Activated T-helper 1 cell treated with anti-CD3 and anti-CD28 coated beads, Interleukin-12 subunit alpha, Interleukin-12 subunit beta, Interleukin-2, Interleukin-4 antibody, amounts not matched to agents 30 ng/mL and 10 ng/mL and 1 ng/mL, durations not matched to agents 14 hours and 24 hours and 36 hours (primary cell): ENCODE measurements at regions not wholly inside any gene's neighbourhood (a gene's known extent, or its start where the extent isn't known, plus 50 kb on each side); places are given as distances from the start of the nearest gene placed in this dataset.

Source experiments
- DNase-seq: peaks from one replicate; pipeline ENCODE4 v3.0.0; 2021; ENCODE audit warnings: low spot score
- H3K27ac Mint-ChIP-seq: one replicate; pipeline ENCODE4 v1.8.0; 2021; ENCODE audit warnings: mild to moderate bottlenecking, mixed read lengths
- H3K27me3 Mint-ChIP-seq: one replicate; pipeline ENCODE4 v1.8.0; 2022; ENCODE audit warnings: mild to moderate bottlenecking, moderate library complexity, mixed read lengths; ENCODE audit not compliant: insufficient read depth
- H3K36me3 Mint-ChIP-seq: one replicate; pipeline ENCODE4 v1.8.0; 2021; ENCODE audit warnings: low read depth, mixed read lengths
- H3K4me1 Mint-ChIP-seq: one replicate; pipeline ENCODE4 v1.8.0; 2021; ENCODE audit warnings: low read depth, mixed read lengths
- H3K4me3 Mint-ChIP-seq: one replicate; pipeline ENCODE4 v1.8.0; 2021; ENCODE audit warnings: mild to moderate bottlenecking, moderate library complexity, mixed read lengths
- H3K9me3 Mint-ChIP-seq: one replicate; pipeline ENCODE4 v1.8.0; 2021; ENCODE audit warnings: mixed read lengths
- intact Hi-C: fragments of 100-400 bp; cut with micrococcal nuclease; formaldehyde crosslinking; loops from one replicate; pipeline ENCODE4 v1.15.1; 2024

DNA sequence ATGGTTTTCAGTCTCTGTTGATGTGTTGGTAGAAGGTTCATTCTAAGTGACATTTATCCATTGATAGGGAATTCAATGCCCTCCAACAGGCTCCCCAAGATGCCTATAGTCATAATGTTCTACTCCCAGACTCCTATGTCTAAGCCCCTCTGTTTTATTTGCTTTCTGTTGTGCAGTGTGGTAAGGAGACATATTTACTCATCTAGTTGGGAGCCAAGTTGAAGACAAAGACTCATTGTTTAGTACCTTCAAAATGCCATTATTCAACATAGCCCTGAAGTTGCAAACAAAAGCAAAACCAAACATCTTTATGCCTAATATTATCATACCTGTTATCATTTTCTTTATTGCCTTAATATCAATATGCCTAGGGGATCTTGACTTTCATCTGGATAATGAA is 302.1 kb downstream of the RMST start:
- intact Hi-C loops: no loop called here
- H3K9me3 Mint-ChIP-seq: peaks cover 4% of the 10 kb centered on the region
- H3K27ac Mint-ChIP-seq: no peak overlapping the region
- H3K36me3 Mint-ChIP-seq: no peaks in the 10 kb centered on the region
- H3K27me3 Mint-ChIP-seq: no peaks in the 10 kb centered on the region
- H3K4me3 Mint-ChIP-seq: no peak overlapping the region
- no peak for DNase-seq
- H3K4me1 Mint-ChIP-seq: no peaks in the 10 kb centered on the region

DNA sequence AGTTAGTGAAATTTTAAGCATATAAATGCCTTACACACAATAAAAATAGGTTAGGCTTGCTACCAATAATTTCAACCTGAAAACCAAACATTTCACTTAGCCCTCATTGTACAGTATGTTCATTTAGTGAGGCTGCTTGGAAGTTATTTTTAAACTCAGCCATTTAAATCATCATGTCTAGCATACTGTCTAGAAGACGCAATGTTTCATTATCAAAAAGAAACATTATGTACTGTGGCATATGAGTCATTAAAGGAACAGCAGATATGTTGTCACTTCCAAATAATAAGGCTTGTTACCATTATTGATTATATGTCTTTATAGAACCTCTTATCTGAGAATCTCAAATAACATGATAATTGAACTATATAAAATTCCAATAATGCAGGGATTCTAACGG is 304.7 kb downstream of the RMST start:
- H3K27ac Mint-ChIP-seq: no peak overlapping the region
- no peak for DNase-seq
- no peak overlapping the region for H3K4me3 Mint-ChIP-seq
- H3K27me3 Mint-ChIP-seq: no peaks in the 10 kb centered on the region
- H3K9me3 Mint-ChIP-seq: peaks cover 2% of the 10 kb centered on the region
- H3K36me3 Mint-ChIP-seq: no peaks in the 10 kb centered on the region
- intact Hi-C loops: no loop called here
- no peaks in the 10 kb centered on the region for H3K4me1 Mint-ChIP-seq

DNA sequence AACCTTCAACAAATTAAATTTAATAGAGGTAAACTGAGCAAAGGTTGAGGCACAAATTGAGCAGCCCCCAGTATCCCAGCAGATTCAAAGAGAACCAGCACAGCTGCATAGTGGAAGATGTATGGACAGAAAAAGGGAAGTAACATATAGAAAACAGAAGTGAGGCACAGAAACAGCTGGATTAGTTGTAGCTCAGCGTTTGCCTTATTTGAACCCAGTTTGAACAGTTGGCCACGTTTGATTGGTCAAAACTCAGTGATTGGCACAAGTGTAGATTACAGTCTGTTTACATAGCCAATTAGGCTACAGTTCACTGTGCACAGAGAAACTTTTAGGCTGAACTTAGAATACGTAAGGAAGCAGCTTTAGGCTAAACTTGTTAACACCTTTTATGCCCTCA is 315.5 kb downstream of the RMST start:
- intact Hi-C loops: no loop called here
- no peak for DNase-seq
- H3K9me3 Mint-ChIP-seq: peaks cover 5% of the 10 kb centered on the region
- no peaks in the 10 kb centered on the region for H3K4me1 Mint-ChIP-seq
- no peaks in the 10 kb centered on the region for H3K27me3 Mint-ChIP-seq
- H3K36me3 Mint-ChIP-seq: no peaks in the 10 kb centered on the region
- H3K27ac Mint-ChIP-seq: no peak overlapping the region
- no peak overlapping the region for H3K4me3 Mint-ChIP-seq

DNA sequence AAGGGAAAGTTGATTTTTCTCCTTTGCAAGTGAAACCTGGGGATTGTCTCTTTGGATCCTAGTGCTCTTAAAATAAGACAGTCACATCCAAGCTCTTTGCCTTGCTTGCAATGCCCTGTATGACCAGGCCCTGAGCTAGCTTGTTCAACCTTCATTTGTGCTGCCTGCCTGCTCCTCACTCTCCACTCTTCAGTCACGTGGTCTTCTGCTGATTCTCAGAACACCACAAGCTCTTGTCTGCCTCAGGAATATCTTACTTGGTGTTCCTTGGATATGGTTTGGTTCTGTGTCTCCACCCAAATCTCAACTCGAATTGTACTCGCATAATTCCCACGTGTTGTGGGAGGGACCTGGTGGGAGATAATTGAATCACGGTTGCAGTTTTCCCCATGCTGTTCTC is 318.7 kb downstream of the RMST start:
- intact Hi-C loops: no loop called here
- Mint-ChIP-seq H3K4me1 (no peaks in the 10 kb centered on the region), H3K36me3 (no peaks in the 10 kb centered on the region), H3K4me3 (no peak overlapping the region), H3K27ac (no peak overlapping the region), H3K27me3 (no peaks in the 10 kb centered on the region), H3K9me3 (peaks cover 5% of the 10 kb centered on the region)
- DNase-seq: no peak

DNA sequence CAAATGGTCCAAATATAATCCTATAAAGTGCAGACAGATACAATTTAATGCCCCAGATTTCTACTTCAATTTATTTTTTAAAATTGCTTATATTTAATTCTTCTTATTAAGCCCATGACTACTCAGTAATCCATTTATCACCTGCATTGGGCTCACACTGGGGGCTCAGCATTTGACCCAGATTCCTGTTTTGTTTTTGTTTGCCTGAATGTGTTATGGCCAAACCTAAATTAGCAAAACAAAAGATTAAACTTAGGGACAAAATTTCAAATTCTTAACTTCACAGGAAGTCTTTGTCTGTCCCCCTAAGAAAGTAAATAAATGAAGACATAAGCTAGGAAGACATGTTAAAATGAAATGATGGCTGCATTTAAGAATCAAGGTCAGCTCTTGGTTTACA is 322.3 kb downstream of the RMST start:
- Mint-ChIP-seq H3K27ac (no peak overlapping the region), H3K27me3 (no peaks in the 10 kb centered on the region), H3K4me1 (no peaks in the 10 kb centered on the region), H3K4me3 (no peak overlapping the region), H3K36me3 (no peaks in the 10 kb centered on the region), H3K9me3 (peaks cover 5% of the 10 kb centered on the region)
- DNase-seq: no peak
- intact Hi-C loops: no loop called here

DNA sequence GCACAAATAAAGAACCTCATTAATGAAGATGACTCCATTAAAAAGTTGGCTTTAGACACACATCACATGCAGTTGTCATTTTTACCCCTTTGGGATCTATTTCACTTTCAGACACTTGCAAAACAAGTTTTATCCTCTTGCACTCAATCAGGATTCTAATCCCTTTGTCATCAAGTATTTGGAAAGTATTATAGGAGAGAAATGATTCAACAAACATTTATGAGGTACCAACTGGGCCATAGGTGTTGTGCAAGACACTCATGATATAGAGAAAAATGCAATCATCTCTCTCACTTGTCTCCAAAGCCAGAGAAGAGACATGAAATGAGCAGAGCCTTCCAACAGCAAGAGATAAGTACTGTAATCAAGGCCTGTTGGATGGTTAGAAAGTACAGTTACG is 327.7 kb downstream of the RMST start:
- DNase-seq: no peak
- Mint-ChIP-seq H3K4me3 (no peak overlapping the region), H3K27ac (no peak overlapping the region), H3K27me3 (no peaks in the 10 kb centered on the region), H3K9me3 (no peaks in the 10 kb centered on the region), H3K4me1 (no peaks in the 10 kb centered on the region), H3K36me3 (no peaks in the 10 kb centered on the region)
- intact Hi-C loops: no loop called here

DNA sequence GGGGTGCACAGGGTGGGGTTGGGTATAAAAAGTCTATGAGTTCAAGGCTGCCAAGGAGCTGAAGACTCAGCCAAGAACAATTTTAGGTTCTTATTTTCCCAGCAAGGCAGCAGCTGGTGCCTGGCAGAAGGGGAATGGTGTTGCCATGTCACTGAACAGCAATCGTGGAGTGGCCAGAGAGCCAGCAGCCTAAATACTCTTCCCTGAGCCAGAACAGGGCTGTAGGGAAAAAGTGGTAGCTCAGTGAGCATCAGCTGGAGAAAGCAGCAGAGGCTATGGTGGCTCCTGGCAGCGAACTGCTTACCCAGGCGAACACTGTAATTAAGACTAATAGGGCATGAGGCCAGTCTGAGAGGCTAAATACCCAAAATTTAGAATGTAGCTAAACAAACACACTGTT is 334.9 kb downstream of the RMST start:
- H3K9me3 Mint-ChIP-seq: no peaks in the 10 kb centered on the region
- intact Hi-C loops: no loop called here
- H3K4me1 Mint-ChIP-seq: no peaks in the 10 kb centered on the region
- DNase-seq: no peak
- H3K27me3 Mint-ChIP-seq: no peaks in the 10 kb centered on the region
- H3K36me3 Mint-ChIP-seq: no peaks in the 10 kb centered on the region
- no peak overlapping the region for H3K4me3 Mint-ChIP-seq
- H3K27ac Mint-ChIP-seq: no peak overlapping the region

DNA sequence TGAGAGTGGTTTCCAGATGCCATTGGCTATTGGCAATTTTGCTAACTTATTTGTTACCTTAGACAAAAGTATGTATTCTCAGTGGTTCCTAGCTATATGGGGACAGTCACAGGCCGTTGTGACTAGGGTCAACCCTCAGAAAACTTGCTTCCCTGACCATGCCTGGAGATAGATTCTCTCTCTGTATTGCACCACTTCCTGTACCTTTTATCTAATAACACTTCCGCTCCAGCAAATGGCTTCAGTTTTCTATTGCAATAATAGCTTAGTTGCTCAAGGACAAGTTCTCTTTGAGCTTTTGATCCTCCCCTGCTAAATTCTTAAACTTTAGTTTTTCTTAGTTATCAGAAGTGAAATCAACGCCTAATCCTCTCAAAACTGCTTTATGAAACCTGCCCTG is 338.0 kb downstream of the RMST start:
- no peak for DNase-seq
- Mint-ChIP-seq H3K27ac (no peak overlapping the region), H3K4me3 (no peak overlapping the region), H3K9me3 (no peaks in the 10 kb centered on the region), H3K4me1 (no peaks in the 10 kb centered on the region), H3K36me3 (no peaks in the 10 kb centered on the region), H3K27me3 (no peaks in the 10 kb centered on the region)
- intact Hi-C loops: no loop called here

DNA sequence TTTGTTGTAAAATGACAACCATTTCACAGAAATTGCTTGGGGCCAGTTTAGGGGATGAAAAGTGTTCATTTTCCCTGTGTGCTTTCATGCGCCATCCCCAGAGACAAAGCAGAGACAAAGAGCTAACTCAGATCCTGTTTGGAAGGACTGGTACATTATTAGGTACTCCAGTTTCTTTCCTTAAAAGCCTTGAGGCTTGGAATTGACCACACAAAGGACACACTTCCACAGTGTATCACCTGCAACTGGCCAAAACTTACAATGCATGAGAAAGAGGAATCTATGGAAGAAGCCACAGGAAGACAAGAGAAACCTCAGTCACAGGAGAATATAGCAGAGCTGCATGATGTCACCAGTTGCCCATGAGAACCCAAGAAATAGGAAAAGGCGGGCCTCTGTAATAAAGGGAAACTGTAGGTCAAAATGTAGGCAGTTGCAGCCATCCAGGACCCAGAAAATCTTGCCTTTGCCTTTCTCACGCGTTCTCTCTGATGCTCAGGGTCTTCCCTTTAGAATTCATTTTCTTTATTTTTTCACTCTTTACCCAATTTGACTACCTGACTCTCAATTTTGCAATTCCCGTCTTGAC is 339.0 kb downstream of the RMST start:
- DNase-seq: no peak
- intact Hi-C loops: no loop called here
- Mint-ChIP-seq H3K36me3 (no peaks in the 10 kb centered on the region), H3K4me3 (no peak overlapping the region), H3K4me1 (no peaks in the 10 kb centered on the region), H3K9me3 (no peaks in the 10 kb centered on the region), H3K27ac (no peak overlapping the region), H3K27me3 (no peaks in the 10 kb centered on the region)

DNA sequence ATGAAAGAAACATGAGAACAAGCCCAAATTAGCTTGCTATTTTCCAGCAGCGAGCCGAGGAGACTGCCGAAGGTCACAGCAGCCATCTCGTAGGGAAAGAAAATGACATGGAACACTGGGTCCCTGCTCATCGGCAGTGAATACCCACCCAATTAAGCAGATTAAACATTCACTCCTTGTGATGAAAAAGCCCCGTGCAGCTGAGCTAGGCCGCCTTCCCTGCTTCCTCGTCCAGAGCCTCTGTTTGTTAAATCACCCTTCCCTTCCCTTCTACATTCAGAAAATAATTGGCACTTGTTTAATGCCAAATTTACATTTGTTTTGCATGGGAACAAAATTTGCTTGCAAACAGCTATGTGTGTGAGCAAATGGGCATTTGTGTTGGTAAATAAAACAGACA is 342.5 kb downstream of the RMST start:
- no peak overlapping the region for H3K4me3 Mint-ChIP-seq
- no peak for DNase-seq
- intact Hi-C loops: no loop called here

DNA sequence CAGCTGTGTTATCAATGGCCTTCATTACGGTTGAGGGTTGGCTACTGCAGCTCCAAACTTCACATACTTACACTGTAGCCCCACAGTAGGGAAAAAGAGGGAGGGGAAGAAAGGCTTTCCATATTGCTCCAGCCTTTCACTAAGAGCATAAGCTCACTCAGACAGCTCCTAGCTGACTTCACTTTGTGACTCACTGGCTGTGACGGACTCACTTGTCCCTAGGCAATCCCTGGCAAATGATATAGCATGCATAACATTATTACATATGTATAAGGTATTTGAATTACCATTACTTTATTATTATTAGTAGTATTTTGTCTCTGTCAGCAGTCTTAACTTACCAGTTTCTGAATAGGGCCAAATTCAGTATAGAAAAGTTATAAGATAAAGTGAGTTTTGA is 350.7 kb downstream of the RMST start:
- Mint-ChIP-seq H3K36me3 (no peaks in the 10 kb centered on the region), H3K9me3 (peaks cover 5% of the 10 kb centered on the region), H3K4me1 (no peaks in the 10 kb centered on the region), H3K27ac (no peak overlapping the region), H3K4me3 (no peak overlapping the region), H3K27me3 (no peaks in the 10 kb centered on the region)
- DNase-seq: no peak
- intact Hi-C loops: no loop called here

More for the DNA sequence above, 342.5 kb downstream of the RMST start:
- Mint-ChIP-seq H3K36me3 (no peaks in the 10 kb centered on the region), H3K9me3 (peaks cover 5% of the 10 kb centered on the region), H3K4me1 (no peaks in the 10 kb centered on the region), H3K27ac (no peak overlapping the region), H3K27me3 (no peaks in the 10 kb centered on the region)

DNA sequence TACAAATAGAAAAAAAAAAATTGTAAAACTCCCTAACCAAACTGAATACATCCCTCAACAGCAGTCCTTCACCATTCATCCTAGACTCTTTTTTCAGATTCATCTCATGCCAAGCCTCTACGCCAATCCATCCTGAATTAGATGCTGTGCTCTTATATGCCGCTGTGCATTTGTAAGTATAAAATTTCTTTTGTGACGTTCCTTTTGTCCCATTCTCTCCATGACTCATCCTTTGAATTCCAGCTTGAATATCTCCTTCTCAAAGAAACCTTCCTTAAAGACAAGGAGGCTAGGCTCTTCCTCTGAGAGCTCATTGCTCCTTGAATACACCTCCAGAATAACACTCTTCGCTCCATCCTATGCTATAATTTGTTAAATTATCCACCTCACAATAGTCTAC is 359.2 kb downstream of the RMST start:
- Mint-ChIP-seq H3K27me3 (no peaks in the 10 kb centered on the region), H3K4me1 (no peaks in the 10 kb centered on the region), H3K4me3 (no peak overlapping the region), H3K36me3 (no peaks in the 10 kb centered on the region), H3K27ac (no peak overlapping the region), H3K9me3 (no peaks in the 10 kb centered on the region)
- intact Hi-C loops: no loop called here
- no peak for DNase-seq

DNA sequence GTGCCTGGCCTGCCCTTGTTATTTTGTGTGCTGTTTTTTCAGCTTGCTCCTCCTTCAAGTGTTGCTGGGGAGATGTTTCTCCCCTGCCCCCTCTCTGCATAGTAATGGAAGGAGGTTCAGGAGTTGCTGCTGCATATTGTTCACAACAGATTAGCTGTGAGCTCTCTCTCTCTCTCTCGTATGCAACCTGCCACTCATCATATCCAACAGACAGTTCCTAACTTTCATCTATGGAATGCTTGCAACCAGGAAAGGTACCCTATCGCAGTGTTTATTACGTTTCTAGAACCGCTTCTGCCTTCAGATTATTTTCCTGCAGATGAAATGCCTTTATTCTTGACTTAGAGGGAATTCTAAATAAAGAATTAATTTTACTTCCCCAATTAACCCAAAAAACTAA is 372.9 kb downstream of the RMST start:
- H3K27me3 Mint-ChIP-seq: no peaks in the 10 kb centered on the region
- no peaks in the 10 kb centered on the region for H3K4me1 Mint-ChIP-seq
- H3K27ac Mint-ChIP-seq: no peak overlapping the region
- no peaks in the 10 kb centered on the region for H3K36me3 Mint-ChIP-seq
- intact Hi-C loops: no loop called here
- H3K9me3 Mint-ChIP-seq: no peaks in the 10 kb centered on the region
- H3K4me3 Mint-ChIP-seq: no peak overlapping the region
- no peak for DNase-seq

DNA sequence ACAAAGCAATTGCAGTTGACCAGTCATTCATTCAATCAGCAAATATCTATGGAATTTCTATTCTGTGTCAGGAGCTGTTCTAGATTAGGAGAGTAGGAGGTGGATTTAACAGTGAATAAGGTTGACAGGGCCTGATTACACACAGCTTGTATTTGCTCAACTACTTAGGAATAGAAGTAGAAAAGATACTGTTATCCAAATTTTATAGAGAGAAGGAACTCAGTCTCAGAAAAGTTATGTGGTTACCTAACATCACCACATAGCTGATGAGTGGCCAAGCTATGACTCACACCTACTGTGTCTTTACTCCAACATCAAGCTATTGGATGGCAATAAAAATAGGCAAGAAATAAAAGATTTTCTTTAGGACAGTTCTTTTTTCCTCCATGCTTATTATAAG is 374.8 kb downstream of the RMST start:
- intact Hi-C loops: no loop called here
- no peak overlapping the region for H3K4me3 Mint-ChIP-seq
- no peaks in the 10 kb centered on the region for H3K4me1 Mint-ChIP-seq
- no peaks in the 10 kb centered on the region for H3K27me3 Mint-ChIP-seq
- no peaks in the 10 kb centered on the region for H3K36me3 Mint-ChIP-seq
- DNase-seq: no peak
- H3K9me3 Mint-ChIP-seq: no peaks in the 10 kb centered on the region
- no peak overlapping the region for H3K27ac Mint-ChIP-seq
